ENCODE measurements at regions not wholly inside any gene's neighbourhood (a gene's known extent, or its start where the extent isn't known, plus 50 kb on each side); places are given as distances from the start of the nearest gene placed in this dataset.

DNA sequence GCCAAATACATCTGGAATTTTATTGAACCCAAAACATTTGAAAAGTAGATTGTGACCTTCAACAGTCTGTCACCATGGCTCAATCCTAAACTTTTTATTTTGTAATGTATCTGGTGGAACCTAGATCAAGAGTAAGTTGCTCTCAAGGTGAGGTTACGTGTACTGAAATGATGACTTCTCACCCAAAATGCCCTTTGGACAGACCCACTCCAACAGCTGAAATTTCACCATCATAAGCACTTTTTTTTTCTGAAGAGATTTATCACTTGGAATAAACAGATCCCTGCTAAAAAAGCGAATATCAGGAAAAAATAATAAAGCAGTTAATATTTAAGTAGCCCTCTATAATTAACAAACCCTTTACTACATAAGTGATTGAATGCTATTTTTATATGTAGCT is 155.0 kb upstream of the FBXL7 start:
- Histone ChIP-seq H3K4me1 (ENCODE audit: low read length) (peaks cover 4% of the 10 kb centered on the region; the same call in 1 of the 2 replicates), H2AFZ (ENCODE audit: low read length) (no peak overlapping the region)
- TF ChIP-seq EZH2 (optimal IDR thresholded peaks at IDR 0.05; ENCODE audit: low read depth, low read length): no peak
- no peak for TF ChIP-seq CTCF (IDR thresholded peaks at IDR 0.05; ENCODE audit: low read length)
- TF ChIP-seq EZH2phosphoT487 (IDR thresholded peaks at IDR 0.05; ENCODE audit: low read length): no peak

DNA sequence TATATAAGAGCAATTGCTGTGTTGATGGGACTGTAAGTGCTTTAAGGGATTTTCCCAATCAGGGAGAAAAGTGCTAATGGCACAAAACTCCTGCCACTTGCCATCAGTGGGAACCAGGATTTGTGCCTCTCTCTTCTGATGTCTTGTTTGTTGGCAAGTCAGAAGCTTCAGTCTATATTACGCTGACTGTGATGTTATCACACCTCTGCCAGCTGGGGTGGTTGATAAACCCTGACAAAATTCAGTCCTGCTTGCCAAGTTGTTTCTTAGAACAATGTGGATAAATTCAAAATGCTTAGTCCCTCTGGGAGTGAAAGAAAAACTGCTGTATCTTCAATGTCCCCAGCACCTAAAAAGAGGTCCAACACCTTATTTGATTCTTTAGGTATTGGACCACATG is 161.4 kb upstream of the FBXL7 start:
- no peaks in the 10 kb centered on the region for H3K9me2 ChIP-seq (replicated peaks; ENCODE audit: insufficient read depth, low read length)
- H3K36me3 ChIP-seq (replicated peaks; ENCODE audit: insufficient read depth, low read length): no peaks in the 10 kb centered on the region
- no peak for TF ChIP-seq CTCF (IDR thresholded peaks at IDR 0.05; ENCODE audit: low read length)
- no peak for TF ChIP-seq EZH2 (optimal IDR thresholded peaks at IDR 0.05; ENCODE audit: low read depth, low read length)
- no peak for TF ChIP-seq EZH2phosphoT487 (IDR thresholded peaks at IDR 0.05; ENCODE audit: low read length)
- H3F3A ChIP-seq (ENCODE audit: insufficient read depth, low read length): no peaks in the 10 kb centered on the region
- no peaks in the 10 kb centered on the region for H3K79me2 ChIP-seq (ENCODE audit: low read length)
- no peak for DNase-seq
- no peaks in the 10 kb centered on the region for H3K9me3 ChIP-seq (replicated peaks; ENCODE audit: insufficient read depth, low read length)
- no peak overlapping the region for H3K4me2 ChIP-seq (ENCODE audit: low read depth, low read length)
- H3K9ac ChIP-seq (ENCODE audit: low read length): no peak overlapping the region
- no peak overlapping the region for H2AFZ ChIP-seq (ENCODE audit: low read length)
- H3K27ac ChIP-seq (ENCODE audit: low read length): no peak overlapping the region
- no peaks in the 10 kb centered on the region for H3K27me3 ChIP-seq (replicated peaks; ENCODE audit: insufficient read depth, low read length)
- H3K4me1 ChIP-seq (ENCODE audit: low read length): no peaks in the 10 kb centered on the region
- H4K20me1 ChIP-seq (ENCODE audit: insufficient read depth, low read length): no peaks in the 10 kb centered on the region
- H3K4me3 ChIP-seq (ENCODE audit: low read length): no peak overlapping the region

More for the DNA sequence above, 155.0 kb upstream of the FBXL7 start:
- Histone ChIP-seq H3K9me2 (replicated peaks; ENCODE audit: insufficient read depth, low read length) (no peaks in the 10 kb centered on the region), H4K20me1 (ENCODE audit: insufficient read depth, low read length) (no peaks in the 10 kb centered on the region), H3K79me2 (ENCODE audit: low read length) (no peaks in the 10 kb centered on the region), H3K27ac (ENCODE audit: low read length) (no peak overlapping the region), H3K4me2 (ENCODE audit: low read depth, low read length) (no peak overlapping the region), H3K9ac (ENCODE audit: low read length) (no peak overlapping the region), H3K27me3 (replicated peaks; ENCODE audit: insufficient read depth, low read length) (no peaks in the 10 kb centered on the region), H3K4me3 (ENCODE audit: low read length) (no peak overlapping the region), H3K36me3 (replicated peaks; ENCODE audit: insufficient read depth, low read length) (no peaks in the 10 kb centered on the region), H3F3A (ENCODE audit: insufficient read depth, low read length) (no peaks in the 10 kb centered on the region), H3K9me3 (replicated peaks; ENCODE audit: insufficient read depth, low read length) (no peaks in the 10 kb centered on the region)
- no peak for DNase-seq

DNA sequence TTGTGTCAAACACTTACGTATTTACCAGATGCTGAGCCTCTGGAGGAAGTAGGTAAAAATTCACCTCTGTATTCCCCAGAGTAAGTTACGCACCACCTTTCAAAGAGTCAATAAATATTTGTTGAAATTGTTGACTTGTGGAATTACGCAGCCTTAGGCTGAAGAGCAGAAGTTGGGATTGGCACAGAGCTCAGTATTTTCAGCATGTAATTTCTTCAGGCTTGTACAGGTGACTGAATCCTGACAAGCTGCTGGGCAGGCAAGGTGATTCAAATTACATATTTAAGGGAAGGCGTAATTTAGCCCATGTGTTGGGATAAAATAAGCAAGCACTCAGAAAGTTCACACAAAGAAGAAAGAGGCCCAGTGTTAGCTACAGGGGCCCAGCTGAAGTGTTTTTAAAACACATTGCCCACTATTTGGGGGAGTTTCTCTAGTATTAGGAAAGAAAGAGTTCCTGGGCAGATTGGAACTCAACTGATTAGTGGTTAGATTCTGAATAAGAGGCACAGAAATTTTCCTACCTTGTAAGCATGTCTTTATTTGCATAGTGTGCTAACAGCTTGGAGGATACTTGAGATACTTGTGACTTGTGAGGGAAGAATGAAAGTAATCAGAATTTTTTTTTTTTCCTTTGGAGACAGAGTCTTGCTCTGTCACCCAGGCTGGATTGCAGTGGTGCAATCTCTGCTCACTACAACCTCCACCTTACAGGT is 165.3 kb upstream of the FBXL7 start:
- H3K79me2 ChIP-seq (ENCODE audit: low read length): no peaks in the 10 kb centered on the region
- H3K4me2 ChIP-seq (ENCODE audit: low read depth, low read length): no peak overlapping the region
- H3K4me1 ChIP-seq (ENCODE audit: low read length): no peaks in the 10 kb centered on the region
- H3F3A ChIP-seq (ENCODE audit: insufficient read depth, low read length): no peaks in the 10 kb centered on the region
- H4K20me1 ChIP-seq (ENCODE audit: insufficient read depth, low read length): no peaks in the 10 kb centered on the region
- H3K36me3 ChIP-seq (replicated peaks; ENCODE audit: insufficient read depth, low read length): no peaks in the 10 kb centered on the region
- H3K27me3 ChIP-seq (replicated peaks; ENCODE audit: insufficient read depth, low read length): no peaks in the 10 kb centered on the region
- no peaks in the 10 kb centered on the region for H3K9me2 ChIP-seq (replicated peaks; ENCODE audit: insufficient read depth, low read length)
- no peak overlapping the region for H3K27ac ChIP-seq (ENCODE audit: low read length)
- DNase-seq: no peak
- no peaks in the 10 kb centered on the region for H3K9me3 ChIP-seq (replicated peaks; ENCODE audit: insufficient read depth, low read length)
- H3K9ac ChIP-seq (ENCODE audit: low read length): no peak overlapping the region
- TF ChIP-seq EZH2 (optimal IDR thresholded peaks at IDR 0.05; ENCODE audit: low read depth, low read length): no peak
- no peak for TF ChIP-seq CTCF (IDR thresholded peaks at IDR 0.05; ENCODE audit: low read length)
- TF ChIP-seq EZH2phosphoT487 (IDR thresholded peaks at IDR 0.05; ENCODE audit: low read length): no peak
- H3K4me3 ChIP-seq (ENCODE audit: low read length): no peak overlapping the region
- no peak overlapping the region for H2AFZ ChIP-seq (ENCODE audit: low read length)

Data from MM.1S (cell line).